NCI-H446 treated with DMSO at 0.1 percent for 48 hours (cell line): ENCODE measurements at regions not wholly inside any gene's neighbourhood (a gene's known extent, or its start where the extent isn't known, plus 50 kb on each side); places are given as distances from the start of the nearest gene placed in this dataset.

Source experiments
- DNase-seq: peaks from one replicate; lab custom pipeline; 2025; lab: John Stamatoyannopoulos, UW

- no peak for DNase-seq
Measured at GRCh38 chr11:62026739-62027370, 59.4 kb upstream of the FTH1 start.

- DNase-seq = no peak
Measured at GRCh38 chr11:62025487-62026105, 58.2 kb upstream of the FTH1 start.

DNA sequence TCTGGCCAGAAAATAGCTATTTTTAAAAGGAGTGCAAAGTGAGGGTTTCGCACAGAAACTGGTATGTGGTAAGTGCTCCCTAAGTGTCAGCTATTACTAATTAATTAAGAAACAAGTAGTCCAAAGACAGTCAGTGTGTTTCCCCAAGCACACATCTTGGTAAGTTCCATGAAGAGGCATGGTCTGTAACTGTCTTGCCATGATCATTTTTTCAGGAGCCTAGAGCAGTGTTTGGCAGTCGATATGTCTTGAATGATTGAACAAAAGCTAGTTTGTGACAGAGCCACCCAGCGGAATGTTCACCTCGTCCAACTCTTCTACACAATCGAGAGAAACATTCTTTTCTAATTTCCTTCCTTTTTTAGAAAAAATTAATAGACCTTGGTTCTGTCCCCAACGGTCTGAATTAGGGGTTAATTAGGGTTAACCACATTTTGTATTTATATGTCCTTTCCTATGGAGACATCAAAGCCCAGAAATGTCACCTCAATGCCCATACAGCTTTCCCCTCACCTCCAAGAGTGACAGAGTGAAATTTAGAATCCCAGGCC is 57.6 kb upstream of the FTH1 start:
- DNase-seq = no peak

- no peak for DNase-seq
Measured at GRCh38 chr11:62022211-62022610, 54.8 kb upstream of the FTH1 start.

- DNase-seq = no peak
Measured at GRCh38 chr11:62020661-62021060, 53.2 kb upstream of the FTH1 start.

GRCh38 chr11:62018981-62019664 is 51.7 kb upstream of the FTH1 start:
- no peak for DNase-seq

DNA sequence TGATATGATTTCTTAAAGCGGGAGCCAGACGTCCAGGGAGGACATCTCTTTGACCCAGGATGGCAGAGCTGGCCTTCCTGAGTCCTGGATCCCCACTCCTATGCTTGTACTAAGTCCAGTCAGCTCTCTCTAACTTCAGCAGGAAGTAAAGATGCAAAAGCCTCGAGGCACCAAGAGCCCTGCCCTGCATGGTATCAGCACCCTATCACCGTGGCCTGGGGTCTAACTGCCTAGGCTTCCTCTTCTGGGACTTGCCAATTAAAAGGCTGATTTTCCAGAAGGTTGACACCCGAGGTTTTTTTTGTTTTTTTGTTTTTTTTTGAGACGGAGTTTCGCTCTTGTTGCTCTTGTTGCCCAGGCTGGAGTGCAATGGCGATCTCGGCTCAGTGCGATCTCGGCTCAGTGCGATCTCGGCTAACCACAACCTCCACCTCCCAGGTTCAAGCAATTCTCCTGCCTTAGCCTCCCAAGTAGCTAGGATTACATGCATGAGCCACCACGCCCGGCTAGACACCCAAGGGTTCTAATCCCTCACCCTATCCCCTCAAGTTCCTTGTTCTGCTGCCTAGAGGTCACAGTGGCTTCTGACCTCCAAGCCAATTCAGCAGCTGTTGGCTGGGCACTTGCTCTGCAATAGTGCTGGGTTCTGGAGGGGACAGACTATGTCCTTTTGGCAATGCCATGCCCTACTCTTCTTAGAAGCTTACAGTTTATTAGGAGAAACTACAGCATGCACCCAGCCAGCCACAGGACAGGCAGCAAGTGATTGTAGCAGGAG is 50.6 kb upstream of the FTH1 start:
- DNase-seq = no peak
